ENCODE measurements at regions not wholly inside any gene's neighbourhood (a gene's known extent, or its start where the extent isn't known, plus 50 kb on each side); places are given as distances from the start of the nearest gene placed in this dataset.
"Not testable (repeated sequence)": the region's sequence is repeated elsewhere in the genome, so short reads cannot be mapped to it uniquely, and the experiment has no call there.

DNA sequence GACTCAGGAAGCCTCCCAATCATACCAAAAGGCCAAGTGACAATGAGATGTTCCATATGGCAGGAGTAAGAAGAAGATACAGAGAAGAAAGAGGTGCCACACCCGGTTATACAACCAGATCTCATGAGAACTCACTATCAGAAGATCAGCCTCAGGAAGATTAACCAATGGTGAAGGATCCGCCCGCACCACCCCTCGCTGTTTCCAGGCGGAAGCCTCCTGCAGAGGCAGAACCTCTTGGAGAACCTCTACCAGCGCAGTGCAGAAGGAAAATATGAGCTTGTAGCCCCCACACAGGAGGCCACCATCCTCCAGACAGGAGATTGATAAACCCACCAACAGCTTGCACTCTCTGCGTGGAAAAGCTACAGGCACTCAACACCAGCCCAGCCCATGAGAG, 245.1 kb downstream of the POTED start:
- DNase-seq (ENCODE audit: low read depth) = no peak
- TF ChIP-seq, protein P1, sequence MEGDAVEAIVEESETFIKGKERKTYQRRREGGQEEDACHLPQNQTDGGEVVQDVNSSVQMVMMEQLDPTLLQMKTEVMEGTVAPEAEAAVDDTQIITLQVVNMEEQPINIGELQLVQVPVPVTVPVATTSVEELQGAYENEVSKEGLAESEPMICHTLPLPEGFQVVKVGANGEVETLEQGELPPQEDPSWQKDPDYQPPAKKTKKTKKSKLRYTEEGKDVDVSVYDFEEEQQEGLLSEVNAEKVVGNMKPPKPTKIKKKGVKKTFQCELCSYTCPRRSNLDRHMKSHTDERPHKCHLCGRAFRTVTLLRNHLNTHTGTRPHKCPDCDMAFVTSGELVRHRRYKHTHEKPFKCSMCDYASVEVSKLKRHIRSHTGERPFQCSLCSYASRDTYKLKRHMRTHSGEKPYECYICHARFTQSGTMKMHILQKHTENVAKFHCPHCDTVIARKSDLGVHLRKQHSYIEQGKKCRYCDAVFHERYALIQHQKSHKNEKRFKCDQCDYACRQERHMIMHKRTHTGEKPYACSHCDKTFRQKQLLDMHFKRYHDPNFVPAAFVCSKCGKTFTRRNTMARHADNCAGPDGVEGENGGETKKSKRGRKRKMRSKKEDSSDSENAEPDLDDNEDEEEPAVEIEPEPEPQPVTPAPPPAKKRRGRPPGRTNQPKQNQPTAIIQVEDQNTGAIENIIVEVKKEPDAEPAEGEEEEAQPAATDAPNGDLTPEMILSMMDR (conservative IDR thresholded peaks at IDR 0.05; ENCODE audit: low read depth, low read length) = no peak
- no peak overlapping the region for H3K4me3 ChIP-seq (ENCODE audit: low read length)

DNA sequence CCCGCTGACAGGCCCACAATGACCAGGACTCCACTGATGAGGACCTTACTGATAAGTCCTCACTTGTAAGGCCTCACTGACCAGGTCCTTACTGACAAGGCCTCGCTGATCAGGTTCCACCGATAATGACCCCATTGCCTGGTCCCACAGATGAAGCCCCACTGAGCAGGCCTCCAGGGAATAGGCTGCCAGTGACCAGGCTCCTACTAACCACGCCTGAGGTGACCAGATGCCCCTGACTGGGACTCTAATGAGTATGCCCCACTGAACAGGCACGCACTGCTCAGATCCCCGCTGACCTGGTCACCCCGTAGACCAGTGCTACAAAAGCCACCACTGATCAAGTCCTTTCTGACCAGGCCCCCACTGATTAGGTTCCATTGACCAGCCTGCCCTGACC, 241.2 kb downstream of the POTED start:
- DNase-seq (ENCODE audit: low read depth); H3K4me3 ChIP-seq (ENCODE audit: low read length): not testable (repeated sequence)

DNA sequence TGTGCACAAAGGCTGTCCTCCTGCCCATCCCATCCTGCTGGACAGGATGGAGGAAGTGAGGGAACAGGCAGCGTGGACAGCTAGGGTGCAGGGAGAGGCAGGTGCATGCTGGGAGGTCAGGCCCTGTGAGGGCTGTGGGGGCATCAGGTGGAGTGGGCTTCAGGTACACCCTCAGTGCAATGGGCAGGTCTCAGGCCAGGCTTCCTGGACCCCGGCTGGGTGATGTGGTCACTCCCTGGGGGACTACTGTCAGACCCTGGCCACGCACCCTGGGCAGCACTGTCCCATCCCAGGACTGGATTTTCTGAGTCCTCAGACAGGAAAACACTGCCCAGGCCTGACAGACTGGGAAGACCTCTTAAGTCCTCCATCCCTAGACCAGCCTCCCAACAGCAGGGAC, 239.9 kb downstream of the POTED start:
- not testable (repeated sequence) for H3K4me3 ChIP-seq (ENCODE audit: low read length); DNase-seq (ENCODE audit: low read depth)

DNA sequence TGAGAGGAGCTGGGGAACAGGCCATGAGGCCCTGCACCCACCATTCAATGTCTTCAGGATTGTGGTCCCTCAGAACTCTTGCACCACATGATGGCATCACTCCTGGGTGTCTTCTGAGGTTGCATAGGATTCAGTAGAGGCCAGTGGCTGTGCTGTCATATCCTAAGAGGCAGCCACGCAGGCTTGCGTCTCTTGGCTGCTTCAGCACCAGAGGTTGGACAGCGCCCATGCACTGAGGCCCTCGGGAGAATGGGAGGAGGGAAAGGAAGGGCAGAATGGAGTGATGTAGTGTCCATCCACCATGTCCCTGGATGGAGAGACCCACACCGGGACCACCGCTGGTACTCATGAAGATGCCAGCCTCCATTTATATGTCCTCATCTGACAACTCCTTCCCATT, 237.1 kb downstream of the POTED start:
- DNase-seq (ENCODE audit: low read depth); H3K4me3 ChIP-seq (ENCODE audit: low read length): not testable (repeated sequence)

DNA sequence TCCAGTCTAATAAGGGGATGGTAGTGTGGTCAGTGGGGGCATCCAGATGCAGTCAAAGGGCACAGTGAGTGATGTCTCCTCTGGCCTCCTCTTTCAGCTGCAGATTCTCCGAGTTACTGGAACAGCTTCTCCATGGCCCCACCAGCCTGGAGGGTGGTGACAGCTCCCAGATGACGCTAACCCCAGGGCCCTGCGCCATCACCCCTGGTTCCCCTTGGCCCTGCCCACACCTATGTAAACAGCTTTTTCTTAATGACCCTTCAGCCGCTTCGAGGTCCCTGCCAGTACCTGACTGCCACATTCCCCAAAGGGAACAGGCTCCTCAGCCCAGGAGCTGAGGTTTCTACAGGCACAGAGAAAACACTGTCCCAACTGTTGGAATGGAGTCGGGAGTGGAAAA, 235.0 kb downstream of the POTED start:
- DNase-seq (ENCODE audit: low read depth); H3K4me3 ChIP-seq (ENCODE audit: low read length): not testable (repeated sequence)

DNA sequence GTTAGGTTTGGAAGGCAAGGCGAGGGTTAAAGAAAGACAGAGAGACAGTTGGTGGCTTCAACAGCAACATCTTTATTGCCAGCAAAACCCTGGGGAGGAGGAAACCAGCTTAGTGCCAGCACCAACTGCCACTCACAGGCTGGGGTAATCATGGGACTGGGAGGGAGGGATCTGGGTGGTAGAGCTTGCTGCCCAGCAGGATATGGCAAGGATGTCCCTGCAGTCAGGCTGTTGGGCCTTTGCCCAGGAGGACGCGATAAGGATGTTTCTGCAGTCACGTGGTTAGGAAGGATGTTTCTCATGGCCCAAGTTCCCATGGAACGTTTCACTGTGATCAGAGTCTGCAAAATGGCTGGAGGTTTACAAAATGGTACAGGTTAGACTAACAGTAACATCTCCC, 233.5 kb downstream of the POTED start:
- DNase-seq (ENCODE audit: low read depth); H3K4me3 ChIP-seq (ENCODE audit: low read length): not testable (repeated sequence)

DNA sequence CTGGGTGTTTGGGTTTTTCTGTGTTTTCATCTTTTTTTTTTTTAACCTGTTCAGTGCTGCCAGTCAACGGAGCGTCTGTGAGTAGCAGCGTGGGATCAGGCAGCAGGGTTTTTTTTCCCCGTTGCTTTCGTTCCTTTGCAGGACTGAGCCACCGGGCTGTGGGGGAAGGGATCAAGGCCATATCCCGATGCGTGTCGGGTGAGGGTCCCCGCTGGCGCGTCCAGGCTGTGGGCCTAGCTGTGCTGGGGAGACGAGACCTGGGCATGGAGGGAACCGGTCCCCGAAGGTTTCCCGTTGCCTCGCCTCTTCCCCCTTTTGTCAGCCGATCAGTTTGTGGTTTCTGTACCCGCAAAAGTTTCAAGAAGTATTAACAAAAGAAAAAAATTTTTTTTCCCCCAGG, 218.1 kb downstream of the POTED start:
- H3K4me3 ChIP-seq (ENCODE audit: low read length); DNase-seq (ENCODE audit: low read depth): not testable (repeated sequence)

DNA sequence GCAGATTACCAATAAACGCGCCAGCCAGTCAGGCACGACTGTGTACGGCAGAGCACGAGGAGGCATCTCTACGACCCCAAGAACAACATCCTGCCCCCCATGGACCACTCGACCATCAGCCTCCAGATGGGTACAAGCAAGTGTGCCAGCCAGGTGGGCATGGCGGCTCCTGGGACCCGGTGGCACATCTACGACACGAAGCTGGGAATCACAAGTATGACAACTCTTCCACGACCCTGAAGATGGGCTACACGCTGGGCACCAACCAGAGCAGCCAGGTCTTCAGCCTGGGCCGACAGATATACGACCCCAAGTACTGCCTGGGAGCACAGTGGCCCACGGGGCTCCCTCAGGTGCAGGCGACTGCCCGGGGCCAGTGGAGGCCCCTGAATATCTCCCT, 217.6 kb downstream of the POTED start:
- no peak overlapping the region for H3K4me3 ChIP-seq (ENCODE audit: low read length)
- TF ChIP-seq, protein P1 (conservative IDR thresholded peaks at IDR 0.05; ENCODE audit: low read depth, low read length) = no peak
- DNase-seq (ENCODE audit: low read depth) = no peak

DNA sequence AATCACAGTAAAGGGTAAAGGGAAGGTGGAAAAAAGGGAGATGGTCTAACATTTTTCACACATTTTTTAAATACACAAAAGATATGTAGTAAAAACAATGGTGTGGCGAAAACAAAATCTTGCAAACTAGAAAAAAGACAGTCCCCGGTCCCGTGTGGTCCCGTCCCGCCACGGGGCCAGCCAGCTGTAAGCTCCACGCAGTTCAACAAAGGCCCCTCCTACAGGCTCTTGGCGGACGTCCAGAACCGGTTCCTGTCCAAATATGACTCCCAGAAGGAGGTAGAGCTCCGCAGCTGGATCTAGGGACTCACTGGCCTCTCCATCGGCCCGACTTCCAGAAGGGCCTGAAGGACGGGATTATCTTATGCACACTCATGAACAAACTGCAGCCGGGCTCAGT, 216.9 kb downstream of the POTED start:
- not testable (repeated sequence) for H3K4me3 ChIP-seq (ENCODE audit: low read length); DNase-seq (ENCODE audit: low read depth)

DNA sequence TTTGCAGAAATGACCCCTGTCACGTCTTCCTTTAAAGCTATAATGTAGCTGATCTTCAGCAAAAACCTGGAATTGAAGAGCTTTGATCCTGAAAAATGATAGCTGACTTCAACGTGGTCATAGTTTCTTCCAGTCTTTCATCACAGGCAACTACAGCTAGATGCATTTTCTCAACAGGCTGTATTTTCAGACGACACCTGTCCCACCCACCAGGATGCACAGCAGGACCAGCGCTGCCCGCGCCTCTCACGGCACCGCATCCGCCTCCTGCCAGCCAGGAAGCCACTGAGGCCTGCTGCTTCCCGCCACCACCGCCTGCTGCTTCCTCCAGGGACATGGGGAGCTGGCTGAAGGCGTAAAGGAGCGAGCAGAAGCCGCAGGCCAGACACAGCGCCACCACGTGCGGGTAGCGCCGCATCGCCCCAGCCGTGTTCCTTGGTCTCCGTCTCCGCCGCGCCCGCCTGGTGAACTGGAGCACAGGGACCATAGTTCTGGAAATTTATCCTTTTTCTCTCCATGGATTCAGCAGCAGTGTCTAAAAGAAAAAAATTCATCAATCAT, 215.7 kb downstream of the POTED start:
- not testable (repeated sequence) for H3K4me3 ChIP-seq (ENCODE audit: low read length); DNase-seq (ENCODE audit: low read depth)

DNA sequence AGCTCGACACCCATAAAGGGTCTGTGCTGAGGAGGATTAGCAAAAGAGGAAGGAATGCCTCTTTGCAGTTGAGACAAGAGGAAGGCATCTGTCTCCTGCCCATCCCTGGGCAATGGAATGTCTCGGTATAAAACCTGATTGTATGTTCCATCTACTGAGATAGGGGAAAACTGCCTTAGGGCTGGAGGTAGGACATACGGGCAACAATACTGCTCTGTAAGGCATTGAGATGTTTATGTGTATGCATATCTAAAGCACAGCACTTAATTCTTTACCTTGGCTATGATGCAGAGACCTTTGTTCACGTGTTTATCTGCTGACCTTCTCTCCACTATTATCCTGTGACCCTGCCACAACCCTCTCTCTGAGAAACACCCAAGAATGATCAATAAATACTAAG, 210.7 kb downstream of the POTED start:
- not testable (repeated sequence) for H3K4me3 ChIP-seq (ENCODE audit: low read length); DNase-seq (ENCODE audit: low read depth)

DNA sequence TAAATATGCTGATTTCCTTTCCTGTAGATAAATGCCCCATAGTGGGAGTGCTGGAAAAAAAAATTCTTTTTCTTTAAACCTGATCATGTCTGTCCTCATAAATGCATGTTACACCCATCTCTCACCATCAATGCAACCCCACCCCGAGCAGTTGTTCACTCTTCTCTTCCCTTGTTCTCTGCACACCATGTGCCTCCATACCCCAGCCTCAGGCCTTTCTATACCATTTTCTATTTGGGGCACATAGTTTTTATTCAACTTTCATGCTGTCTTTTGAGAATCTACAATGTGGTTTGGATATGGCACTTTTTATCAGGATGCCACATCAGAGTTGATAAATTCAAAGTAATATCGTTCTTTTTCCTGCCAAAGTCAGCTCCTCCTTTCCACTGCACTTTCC, 202.6 kb downstream of the POTED start:
- not testable (repeated sequence) for H3K4me3 ChIP-seq (ENCODE audit: low read length); DNase-seq (ENCODE audit: low read depth)

DNA sequence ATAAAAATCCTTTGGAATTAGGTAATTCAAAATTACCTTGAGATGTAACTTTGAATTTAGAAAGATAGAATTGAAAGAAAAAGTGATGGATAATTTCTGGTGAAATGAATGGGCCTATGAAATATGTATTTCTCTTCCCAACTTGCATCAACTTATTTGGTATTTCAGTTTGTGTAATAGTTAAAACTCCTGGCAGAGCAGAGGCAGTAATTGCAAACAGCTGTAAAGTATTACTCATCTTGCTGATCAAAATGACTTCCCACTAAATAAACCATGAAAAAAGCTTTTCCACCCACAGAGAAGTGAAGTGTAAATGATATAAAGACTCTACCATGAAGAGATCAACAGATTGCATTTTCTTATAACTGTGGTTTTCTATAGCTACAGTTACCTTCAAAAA, 201.0 kb downstream of the POTED start:
- H3K4me3 ChIP-seq (ENCODE audit: low read length); DNase-seq (ENCODE audit: low read depth): not testable (repeated sequence)

DNA sequence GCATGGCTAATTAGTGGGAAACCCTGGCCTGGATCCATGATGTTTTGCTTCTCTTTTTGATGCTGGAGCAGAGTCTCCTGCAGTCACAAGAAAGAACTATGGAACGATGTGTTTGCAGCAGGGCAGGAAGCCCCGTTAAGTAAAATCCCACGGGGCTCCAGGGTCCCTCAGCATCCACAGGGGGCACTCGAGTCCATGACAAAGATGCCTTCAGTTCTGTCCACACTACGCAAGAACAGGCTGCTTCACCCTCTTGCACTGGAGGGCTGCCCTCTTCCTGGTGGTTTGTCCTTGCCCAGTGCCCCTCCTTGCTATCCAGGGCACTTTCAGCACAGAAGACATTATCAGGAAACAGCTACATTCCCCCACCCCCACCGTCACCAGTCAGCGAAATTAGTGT, 196.9 kb downstream of the POTED start:
- not testable (repeated sequence) for DNase-seq (ENCODE audit: low read depth); H3K4me3 ChIP-seq (ENCODE audit: low read length)
- TF ChIP-seq, protein P1 (conservative IDR thresholded peaks at IDR 0.05; ENCODE audit: low read depth, low read length) = peak; percentile 9

DNA sequence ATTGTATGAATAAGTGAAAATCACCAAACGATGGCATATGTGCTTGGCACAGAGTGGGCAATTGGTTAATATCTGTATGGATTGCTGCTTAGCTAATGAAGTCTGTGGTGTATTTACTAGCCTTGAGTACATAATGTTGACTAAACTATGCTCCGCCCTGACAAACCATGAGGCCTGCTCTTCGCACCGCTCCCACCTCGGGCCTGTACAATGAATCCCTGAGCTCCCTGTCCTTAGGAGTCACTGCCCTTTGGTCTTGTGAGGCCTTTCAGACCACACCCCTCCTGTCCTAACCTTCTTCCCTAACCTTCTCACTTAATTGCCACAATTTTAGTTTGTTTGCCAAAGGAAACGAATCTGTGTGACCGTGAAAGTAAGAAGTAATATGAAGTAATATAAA, 193.2 kb downstream of the POTED start:
- not testable (repeated sequence) for DNase-seq (ENCODE audit: low read depth); H3K4me3 ChIP-seq (ENCODE audit: low read length)

Data from retinal pigment epithelial cell (primary cell).